ENCODE measurements at regions not wholly inside any gene's neighbourhood (a gene's known extent, or its start where the extent isn't known, plus 50 kb on each side); places are given as distances from the start of the nearest gene placed in this dataset.

GRCh38 chr4:174138616-174139015 lies 144.9 kb downstream of the FBXO8 start:
- TF ChIP-seq GABPA (IDR thresholded peaks at IDR 0.05; ENCODE audit: low read depth) = no peak
- TF ChIP-seq, protein P1, sequence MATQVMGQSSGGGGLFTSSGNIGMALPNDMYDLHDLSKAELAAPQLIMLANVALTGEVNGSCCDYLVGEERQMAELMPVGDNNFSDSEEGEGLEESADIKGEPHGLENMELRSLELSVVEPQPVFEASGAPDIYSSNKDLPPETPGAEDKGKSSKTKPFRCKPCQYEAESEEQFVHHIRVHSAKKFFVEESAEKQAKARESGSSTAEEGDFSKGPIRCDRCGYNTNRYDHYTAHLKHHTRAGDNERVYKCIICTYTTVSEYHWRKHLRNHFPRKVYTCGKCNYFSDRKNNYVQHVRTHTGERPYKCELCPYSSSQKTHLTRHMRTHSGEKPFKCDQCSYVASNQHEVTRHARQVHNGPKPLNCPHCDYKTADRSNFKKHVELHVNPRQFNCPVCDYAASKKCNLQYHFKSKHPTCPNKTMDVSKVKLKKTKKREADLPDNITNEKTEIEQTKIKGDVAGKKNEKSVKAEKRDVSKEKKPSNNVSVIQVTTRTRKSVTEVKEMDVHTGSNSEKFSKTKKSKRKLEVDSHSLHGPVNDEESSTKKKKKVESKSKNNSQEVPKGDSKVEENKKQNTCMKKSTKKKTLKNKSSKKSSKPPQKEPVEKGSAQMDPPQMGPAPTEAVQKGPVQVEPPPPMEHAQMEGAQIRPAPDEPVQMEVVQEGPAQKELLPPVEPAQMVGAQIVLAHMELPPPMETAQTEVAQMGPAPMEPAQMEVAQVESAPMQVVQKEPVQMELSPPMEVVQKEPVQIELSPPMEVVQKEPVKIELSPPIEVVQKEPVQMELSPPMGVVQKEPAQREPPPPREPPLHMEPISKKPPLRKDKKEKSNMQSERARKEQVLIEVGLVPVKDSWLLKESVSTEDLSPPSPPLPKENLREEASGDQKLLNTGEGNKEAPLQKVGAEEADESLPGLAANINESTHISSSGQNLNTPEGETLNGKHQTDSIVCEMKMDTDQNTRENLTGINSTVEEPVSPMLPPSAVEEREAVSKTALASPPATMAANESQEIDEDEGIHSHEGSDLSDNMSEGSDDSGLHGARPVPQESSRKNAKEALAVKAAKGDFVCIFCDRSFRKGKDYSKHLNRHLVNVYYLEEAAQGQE (IDR thresholded peaks at IDR 0.05; ENCODE audit: insufficient replicate concordance, low read depth) = no peak
- H3K27me3 ChIP-seq (ENCODE audit: insufficient read depth, poor library complexity, severe bottlenecking) = peaks cover 5% of the 10 kb centered on the region
- no peak for DNase-seq (ENCODE audit: low read depth in 1 of 2, low spot score in 1 of 2)
- H3K27ac ChIP-seq (replicated peaks) = no peak overlapping the region
- no peak overlapping the region for H3K4me3 ChIP-seq (replicated peaks; ENCODE audit: insufficient read depth, low read length)

DNA sequence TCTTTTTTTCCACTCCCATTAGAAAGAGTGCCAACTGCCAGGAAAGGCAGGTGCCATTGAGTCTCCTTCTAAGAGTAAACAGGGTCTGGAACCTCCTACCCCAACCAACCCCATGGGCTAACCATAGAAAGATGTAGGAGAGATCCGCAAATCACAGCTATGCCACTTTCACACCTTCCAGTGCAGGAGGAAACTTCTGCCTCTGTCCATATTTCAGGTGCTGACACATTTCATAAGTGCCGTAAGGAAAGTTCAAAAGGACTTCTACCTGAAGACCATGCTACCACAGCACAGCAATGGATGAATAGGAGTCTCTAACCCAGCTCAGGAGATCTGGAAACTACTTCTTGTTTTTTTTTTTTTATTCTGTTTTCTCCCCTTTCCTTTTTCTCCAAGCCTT lies 145.8 kb downstream of the FBXO8 start:
- H3K4me3 ChIP-seq (replicated peaks; ENCODE audit: insufficient read depth, low read length) = no peak overlapping the region
- DNase-seq (ENCODE audit: low read depth in 1 of 2, low spot score in 1 of 2) = no peak

DNA sequence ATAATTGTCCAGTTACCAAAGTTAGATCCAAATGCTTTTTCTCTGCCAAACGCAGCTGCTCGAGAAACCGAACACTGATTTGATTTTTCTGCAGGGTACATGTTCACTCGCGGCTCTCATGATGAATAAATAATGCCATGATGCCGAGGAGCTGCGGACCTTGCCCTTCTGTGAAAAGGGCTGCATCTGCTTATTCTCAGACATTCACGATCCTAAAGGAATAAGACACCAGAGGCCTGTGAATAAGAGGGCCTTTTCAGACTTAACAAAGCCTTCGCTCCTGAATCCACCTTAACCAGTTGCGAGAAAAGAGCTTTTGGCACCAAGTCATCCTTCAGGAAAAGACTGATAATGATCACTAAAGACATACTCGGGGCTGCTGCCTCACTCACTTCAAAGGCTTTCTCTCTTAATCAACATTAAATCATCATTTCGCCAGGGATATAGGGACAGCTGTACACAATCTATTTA lies 147.5 kb downstream of the FBXO8 start:
- no peak for DNase-seq (ENCODE audit: low read depth in 1 of 2, low spot score in 1 of 2)
- Histone ChIP-seq H3K4me3 (replicated peaks; ENCODE audit: insufficient read depth, low read length) (no peak overlapping the region), H3K27me3 (ENCODE audit: insufficient read depth, poor library complexity, severe bottlenecking) (no peaks in the 10 kb centered on the region), H3K27ac (replicated peaks) (no peak overlapping the region)
- TF ChIP-seq GABPA (IDR thresholded peaks at IDR 0.05; ENCODE audit: low read depth) = no peak
- TF ChIP-seq POLR2AphosphoS5 (IDR thresholded peaks at IDR 0.05; ENCODE audit: low read depth) = no peak
- TF ChIP-seq, protein P2, sequence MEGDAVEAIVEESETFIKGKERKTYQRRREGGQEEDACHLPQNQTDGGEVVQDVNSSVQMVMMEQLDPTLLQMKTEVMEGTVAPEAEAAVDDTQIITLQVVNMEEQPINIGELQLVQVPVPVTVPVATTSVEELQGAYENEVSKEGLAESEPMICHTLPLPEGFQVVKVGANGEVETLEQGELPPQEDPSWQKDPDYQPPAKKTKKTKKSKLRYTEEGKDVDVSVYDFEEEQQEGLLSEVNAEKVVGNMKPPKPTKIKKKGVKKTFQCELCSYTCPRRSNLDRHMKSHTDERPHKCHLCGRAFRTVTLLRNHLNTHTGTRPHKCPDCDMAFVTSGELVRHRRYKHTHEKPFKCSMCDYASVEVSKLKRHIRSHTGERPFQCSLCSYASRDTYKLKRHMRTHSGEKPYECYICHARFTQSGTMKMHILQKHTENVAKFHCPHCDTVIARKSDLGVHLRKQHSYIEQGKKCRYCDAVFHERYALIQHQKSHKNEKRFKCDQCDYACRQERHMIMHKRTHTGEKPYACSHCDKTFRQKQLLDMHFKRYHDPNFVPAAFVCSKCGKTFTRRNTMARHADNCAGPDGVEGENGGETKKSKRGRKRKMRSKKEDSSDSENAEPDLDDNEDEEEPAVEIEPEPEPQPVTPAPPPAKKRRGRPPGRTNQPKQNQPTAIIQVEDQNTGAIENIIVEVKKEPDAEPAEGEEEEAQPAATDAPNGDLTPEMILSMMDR (IDR thresholded peaks at IDR 0.05; ENCODE audit: insufficient read depth, low read length) = no peak
- TF ChIP-seq, protein P1 (IDR thresholded peaks at IDR 0.05; ENCODE audit: insufficient replicate concordance, low read depth) = no peak
- TF ChIP-seq SPI1 (IDR thresholded peaks at IDR 0.05; ENCODE audit: borderline replicate concordance, low read depth) = no peak

More for the DNA sequence above, 145.8 kb downstream of the FBXO8 start:
- Histone ChIP-seq H3K27ac (replicated peaks) (no peak overlapping the region), H3K27me3 (ENCODE audit: insufficient read depth, poor library complexity, severe bottlenecking) (peaks cover 5% of the 10 kb centered on the region)
- TF ChIP-seq POLR2AphosphoS5 (IDR thresholded peaks at IDR 0.05; ENCODE audit: low read depth) (no peak), SPI1 (IDR thresholded peaks at IDR 0.05; ENCODE audit: borderline replicate concordance, low read depth) (no peak), GABPA (IDR thresholded peaks at IDR 0.05; ENCODE audit: low read depth) (no peak)
- TF ChIP-seq, protein P1 (IDR thresholded peaks at IDR 0.05; ENCODE audit: insufficient replicate concordance, low read depth) = peak; percentile 73
- TF ChIP-seq, protein P2 (IDR thresholded peaks at IDR 0.05; ENCODE audit: insufficient read depth, low read length) = no peak

Measured in HL-60 (cell line).